Right ventricle myocardium superior (tissue), 1 donor: ENCODE measurements at regions not wholly inside any gene's neighbourhood (a gene's known extent, or its start where the extent isn't known, plus 50 kb on each side); places are given as distances from the start of the nearest gene placed in this dataset. TPM values are rescaled to one million over a fixed set of nuclear protein-coding genes. Genes with fewer than 3 reads are reported as not detected.
"Not testable (repeated sequence)": the region's sequence is repeated elsewhere in the genome, so short reads cannot be mapped to it uniquely, and the experiment has no call there.

ENCODE experiments used
- ATAC-seq: fragments of 200-7000 bp; cut with Tn5 transposase; one replicate; pipeline ENCODE4 v1.9.1; 2020; ENCODE audit warnings: mild to moderate bottlenecking; ENCODE audit not compliant: poor library complexity
- DNase-seq: peaks from one replicate; pipeline ENCODE4 v3.0.0-alpha.2; 2020
- intact Hi-C: fragments of 100-400 bp; cut with DNase I; formaldehyde crosslinking; loops from one replicate; pipeline ENCODE4 v1.11.2; 2022
- microRNA-seq: library from miRNA; unstranded; fragments of <30 nt; microRNA quantifications from one replicate; pipeline ENCODE4 v1.2.0, GENCODE V29; 2020
- donor health status: DM: no; HTN: yes; CAD: no; lungs with severe emphysema.

GRCh38 chr5:154536439-154536838 is 58.4 kb upstream of the HAND1 start:
- DNase-seq, intact Hi-C loops, ATAC-seq: not testable (repeated sequence)

DNA sequence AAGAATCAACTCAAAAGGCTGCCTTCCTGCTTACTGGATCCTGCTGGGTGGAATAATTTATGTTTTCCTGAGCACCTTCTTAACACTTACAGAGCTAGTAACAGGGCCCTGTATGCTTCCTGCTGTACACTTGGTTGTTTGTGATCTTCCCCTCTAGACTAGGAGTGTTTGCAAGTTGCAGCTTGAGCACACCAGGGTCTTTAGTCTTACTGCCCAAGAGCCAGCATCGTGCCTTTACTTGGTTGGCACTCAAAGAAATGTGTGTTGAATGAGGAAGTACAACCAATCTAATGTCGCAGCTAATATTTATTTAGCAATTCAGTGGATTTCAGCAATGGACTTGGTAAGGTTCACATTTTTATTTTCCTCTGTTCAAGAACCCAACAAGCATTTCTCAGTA is 57.5 kb upstream of the HAND1 start:
- intact Hi-C loops, result no loop called here
- no peak for ATAC-seq
- DNase-seq, result no peak

DNA sequence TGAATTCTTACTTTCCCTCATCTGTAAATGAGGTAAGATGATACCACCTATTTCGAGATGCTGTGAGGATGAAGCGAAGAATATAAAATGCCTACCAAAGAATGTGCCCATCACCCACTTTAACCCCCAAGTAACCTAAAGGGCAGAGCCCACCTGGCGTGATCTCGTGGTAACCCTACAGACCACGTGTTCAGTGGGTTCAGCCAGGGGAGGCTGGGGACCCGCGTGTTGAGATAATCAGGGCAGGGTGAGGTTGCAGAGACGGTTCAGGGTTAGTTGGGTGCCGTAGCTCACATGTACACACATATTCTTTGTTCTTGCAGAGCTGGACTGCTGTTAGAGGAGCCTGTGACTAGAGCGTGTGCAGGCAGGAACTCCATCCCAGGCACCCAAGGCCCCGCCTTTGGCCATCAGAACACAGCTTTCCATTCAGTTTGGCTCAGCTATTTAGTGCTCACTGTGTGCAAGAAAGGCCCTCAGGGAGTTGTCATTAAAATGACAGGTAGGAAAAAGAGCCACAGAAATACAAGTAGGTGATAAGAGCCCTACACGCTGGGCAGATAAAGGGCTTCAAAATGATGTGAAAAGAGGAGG is 56.5 kb upstream of the HAND1 start:
- ATAC-seq (no peak), DNase-seq (no peak)
- intact Hi-C loops, result no loop called here

GRCh38 chr5:154529282-154529681 is 51.3 kb upstream of the HAND1 start:
- ATAC-seq, result no peak
- intact Hi-C loops, result loop anchor here (10.0 kb wide), 1 partner anchor 76 kb away; no protein-coding TSS in a partner anchor
- no peak for DNase-seq

GRCh38 chr5:154528005-154528594 is 50.1 kb upstream of the HAND1 start:
- intact Hi-C loops, result loop anchor here (10.0 kb wide), 1 partner anchor 77 kb away; no protein-coding TSS in a partner anchor
- no peak for DNase-seq
- no peak for ATAC-seq

Small RNA genes lying in the stretch of these regions (microRNA-seq; reads per million reads assigned to microRNA genes)
- gene MIR1303 (not detected), gene MIR3141 (not detected)
